GM12891 (cell line): ENCODE measurements at regions not wholly inside any gene's neighbourhood (a gene's known extent, or its start where the extent isn't known, plus 50 kb on each side); places are given as distances from the start of the nearest gene placed in this dataset.

Experiments
- DNase-seq: peaks from one replicate; pipeline ENCODE4 v3.0.0; 2011; ENCODE audit warnings: low spot score; ENCODE audit not compliant: insufficient read length
- FAIRE-seq: peaks from 2 replicates; lab custom pipeline; 2011; peaks lifted over from hg19 to GRCh38; lab: Jason Lieb, UNC
- PAX5 ChIP-seq: IDR thresholded peaks from 2 replicates; pipeline ENCODE4 v1.6.1; 2011; ENCODE audit warnings: low read length, moderate library complexity, mild to moderate bottlenecking; ENCODE audit not compliant: insufficient read depth, severe bottlenecking
- POLR2A ChIP-seq: IDR thresholded peaks from 2 replicates; pipeline ENCODE4 v1.6.1; 2011; ENCODE audit warnings: low read depth, low read length, control low read depth
- POLR2AphosphoS5 ChIP-seq: IDR thresholded peaks from 2 replicates; pipeline ENCODE4 v1.6.1; 2011; ENCODE audit warnings: low read depth, low read length, control low read depth
- POU2F2 ChIP-seq: IDR thresholded peaks from 2 replicates; pipeline ENCODE4 v1.6.1; 2011; ENCODE audit warnings: low read depth, mild to moderate bottlenecking, control low read depth, low read length, moderate library complexity
- SPI1 ChIP-seq: IDR thresholded peaks from 2 replicates; pipeline ENCODE4 v1.6.1; 2011; ENCODE audit warnings: low read depth, low read length, control low read depth
- TAF1 ChIP-seq: IDR thresholded peaks from 2 replicates; pipeline ENCODE4 v1.6.1; 2011; ENCODE audit warnings: low read depth, low read length, control low read depth

GRCh38 chr3:20604659-20605058, 418.7 kb upstream of the SGO1 start:
- DNase-seq: no peak

DNA sequence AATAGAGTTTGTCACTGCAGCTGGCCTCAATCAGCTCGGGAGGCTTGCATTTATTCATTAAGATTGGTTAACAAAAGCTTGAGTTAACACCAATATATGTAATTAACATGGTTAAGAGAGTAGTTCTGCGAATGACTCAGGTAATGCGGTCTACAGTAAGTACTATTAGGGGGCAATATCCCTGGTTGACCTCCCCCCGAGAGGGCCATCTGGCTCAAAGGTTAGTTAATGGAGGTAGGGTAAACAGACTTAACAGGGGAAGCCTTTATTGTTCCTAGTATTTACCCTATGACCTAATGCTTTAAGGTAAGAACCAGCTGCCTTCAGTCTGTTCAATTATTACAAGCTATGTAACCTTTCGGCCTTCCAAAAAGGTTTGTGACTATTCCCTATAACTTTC, 403.3 kb upstream of the SGO1 start:
- TF ChIP-seq POU2F2 (no peak), PAX5 (no peak), POLR2A (no peak), TAF1 (no peak), POLR2AphosphoS5 (no peak), SPI1 (no peak)
- FAIRE-seq: no peak
- no peak for DNase-seq

More at GRCh38 chr3:20604659-20605058, 418.7 kb upstream of the SGO1 start:
- FAIRE-seq: no peak
- TF ChIP-seq PAX5 (no peak), TAF1 (no peak), POLR2A (no peak), POLR2AphosphoS5 (no peak), SPI1 (no peak), POU2F2 (no peak)

DNA sequence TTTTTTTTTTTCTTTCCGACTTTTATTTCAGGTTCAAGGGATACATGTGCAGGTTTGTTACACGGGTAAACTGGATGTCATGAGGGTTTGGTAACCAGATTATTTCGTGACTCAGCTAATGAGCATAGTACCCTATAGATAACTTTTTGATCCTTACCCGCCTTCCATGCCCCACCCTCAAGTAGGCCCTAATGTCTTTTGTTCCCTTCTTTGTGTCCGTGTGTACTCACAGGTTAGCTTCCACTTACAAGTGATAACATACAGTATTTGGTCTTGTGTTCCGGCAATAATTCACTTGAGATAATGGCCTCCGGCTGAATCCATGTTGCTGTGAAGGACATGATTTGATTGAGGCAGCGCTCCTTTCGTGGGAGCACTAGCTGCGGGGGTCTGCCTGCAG, 402.8 kb upstream of the SGO1 start:
- DNase-seq (no peak), FAIRE-seq (no peak)
- no peak for TF ChIP-seq POU2F2
- no peak for TF ChIP-seq PAX5
- no peak for TF ChIP-seq SPI1
- TF ChIP-seq POLR2AphosphoS5: no peak
- no peak for TF ChIP-seq POLR2A
- TF ChIP-seq TAF1: no peak

- FAIRE-seq (no peak), DNase-seq (no peak)
- TF ChIP-seq PAX5: no peak
- TF ChIP-seq POU2F2: no peak
- no peak for TF ChIP-seq POLR2A
- no peak for TF ChIP-seq POLR2AphosphoS5
- TF ChIP-seq TAF1: no peak
- TF ChIP-seq SPI1: no peak
Observed at GRCh38 chr3:20583648-20584047, 397.6 kb upstream of the SGO1 start.

GRCh38 chr3:20576228-20576627, 390.2 kb upstream of the SGO1 start:
- TF ChIP-seq PAX5 (no peak), SPI1 (no peak)
- FAIRE-seq: no peak
- DNase-seq: no peak

DNA sequence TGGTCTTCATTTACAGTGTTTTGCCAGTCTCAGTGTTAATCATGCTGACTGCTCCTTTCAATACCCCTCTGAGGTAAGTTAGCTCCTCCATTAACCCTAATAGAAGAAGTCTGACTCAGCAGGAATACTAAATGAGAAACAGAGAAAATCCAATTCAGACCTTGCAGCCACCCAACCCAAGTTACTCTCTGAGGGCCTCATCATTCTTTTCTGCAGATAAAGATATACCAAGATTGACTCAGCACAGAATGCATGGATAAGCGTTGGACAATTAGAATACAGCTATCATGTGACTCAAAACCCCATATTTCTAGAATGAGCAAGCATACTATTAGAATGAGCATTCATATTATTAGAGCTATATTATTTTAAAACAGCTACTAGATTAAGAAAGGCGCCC, 389.1 kb upstream of the SGO1 start:
- no peak for FAIRE-seq
- no peak for DNase-seq
- TF ChIP-seq PAX5 (no peak), POLR2A (no peak), POLR2AphosphoS5 (no peak), TAF1 (no peak), POU2F2 (no peak), SPI1 (no peak)

GRCh38 chr3:20574746-20575145, 388.7 kb upstream of the SGO1 start:
- no peak for DNase-seq
- no peak for FAIRE-seq
- TF ChIP-seq POLR2AphosphoS5 (no peak), PAX5 (no peak), POLR2A (no peak), TAF1 (no peak), POU2F2 (no peak), SPI1 (no peak)

DNA sequence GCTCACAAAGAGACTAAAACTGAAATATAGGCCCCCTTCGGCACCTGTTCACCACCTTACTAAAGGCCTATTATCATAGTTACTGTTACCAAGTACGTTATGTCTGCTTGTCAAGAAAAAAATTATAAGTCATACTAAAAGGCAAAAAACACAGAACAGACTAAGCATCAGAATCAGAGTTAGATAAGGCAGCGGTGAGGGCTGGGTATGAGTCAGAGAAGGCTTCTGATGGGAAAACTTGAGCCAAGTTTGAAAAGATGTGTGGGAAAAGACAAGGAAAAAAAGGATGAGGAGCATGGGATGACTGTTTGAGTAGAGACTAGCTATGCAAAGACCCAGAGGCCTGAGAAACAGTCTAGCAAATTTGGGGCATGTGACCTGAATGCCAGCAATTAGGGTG, 387.2 kb upstream of the SGO1 start:
- TF ChIP-seq POLR2AphosphoS5 (no peak), POU2F2 (no peak), TAF1 (no peak), PAX5 (no peak), POLR2A (no peak), SPI1 (no peak)
- DNase-seq (no peak), FAIRE-seq (no peak)

DNA sequence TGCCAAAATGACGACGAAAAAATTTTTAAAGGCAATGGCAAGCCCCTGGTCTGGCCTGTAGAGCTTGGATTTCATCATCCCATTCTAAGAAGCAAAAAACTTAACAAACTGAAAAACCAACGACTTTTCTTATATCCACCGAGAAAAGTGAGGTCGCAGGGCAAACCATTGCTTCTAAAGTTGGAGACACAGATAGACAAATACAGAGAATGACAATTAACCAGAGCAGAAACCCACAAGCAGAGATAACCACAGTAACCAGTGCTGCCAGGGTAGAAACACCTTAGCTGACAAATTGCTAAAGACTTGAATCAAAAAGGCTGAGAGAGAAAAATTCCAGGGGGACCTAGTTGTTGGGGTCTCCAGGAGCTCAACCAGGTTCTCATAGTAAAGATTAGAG, 386.5 kb upstream of the SGO1 start:
- no peak for TF ChIP-seq POLR2AphosphoS5
- no peak for TF ChIP-seq POLR2A
- no peak for TF ChIP-seq SPI1
- DNase-seq (no peak), FAIRE-seq (no peak)

DNA sequence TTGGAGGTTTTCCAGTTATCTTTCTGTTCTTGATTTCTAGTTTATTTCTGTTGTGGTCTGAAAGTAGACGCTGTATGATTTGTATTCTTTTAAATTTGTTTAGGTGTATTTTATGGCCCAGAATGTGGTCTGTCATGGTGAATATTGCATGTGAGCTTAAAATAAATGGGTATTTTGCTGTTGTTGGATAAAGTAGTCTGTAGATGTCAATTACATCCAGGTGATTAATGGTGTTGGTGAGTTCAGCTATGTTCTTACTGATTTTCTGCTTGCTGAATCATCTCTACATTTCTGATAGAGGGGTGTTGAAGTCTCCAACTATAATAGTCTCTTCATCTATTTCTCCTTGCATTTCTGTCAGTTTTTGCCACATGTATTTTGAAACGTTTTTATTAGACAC, 383.3 kb upstream of the SGO1 start:
- FAIRE-seq (no peak), DNase-seq (no peak)
- TF ChIP-seq POU2F2: no peak
- TF ChIP-seq POLR2A: no peak
- TF ChIP-seq PAX5: no peak
- TF ChIP-seq POLR2AphosphoS5: no peak
- no peak for TF ChIP-seq TAF1

DNA sequence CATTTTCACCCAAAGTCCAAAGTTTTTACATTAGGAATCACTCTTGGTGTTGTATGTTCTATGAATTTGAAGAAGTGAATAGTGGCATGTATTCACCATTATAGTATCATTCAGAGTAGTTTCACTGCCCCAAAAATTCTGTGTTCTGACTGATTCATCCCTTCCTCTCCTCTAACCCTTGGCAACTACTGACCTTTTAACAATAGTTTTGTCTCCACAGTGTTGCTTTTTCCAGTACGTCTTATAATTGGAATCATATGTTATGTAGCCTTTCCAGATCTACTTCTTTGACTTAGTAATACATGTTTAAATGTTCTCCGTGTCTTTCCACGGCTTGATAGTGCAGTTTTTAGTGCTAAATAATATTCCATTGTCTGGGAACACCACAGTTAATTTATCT, 379.0 kb upstream of the SGO1 start:
- TF ChIP-seq SPI1 (no peak), POU2F2 (no peak), PAX5 (no peak), TAF1 (no peak), POLR2A (no peak), POLR2AphosphoS5 (no peak)
- FAIRE-seq: no peak
- no peak for DNase-seq
